ENCODE measurements at regions not wholly inside any gene's neighbourhood (a gene's known extent, or its start where the extent isn't known, plus 50 kb on each side); places are given as distances from the start of the nearest gene placed in this dataset.
"Not testable (repeated sequence)": the region's sequence is repeated elsewhere in the genome, so short reads cannot be mapped to it uniquely, and the experiment has no call there.

GRCh38 chr1:229119876-229120275 is 151.0 kb upstream of the RAB4A start:
- no peak for DNase-seq

- no peak for DNase-seq
These were observed 149.0 kb upstream of the RAB4A start for GRCh38 chr1:229121845-229122436.

GRCh38 chr1:229122606-229123005 is 148.3 kb upstream of the RAB4A start:
- DNase-seq: no peak

- DNase-seq: no peak
These were observed 146.8 kb upstream of the RAB4A start for GRCh38 chr1:229124116-229124515.

- DNase-seq: no peak
These were observed 146.3 kb upstream of the RAB4A start for GRCh38 chr1:229124520-229125124.

- no peak for DNase-seq
These were observed 143.6 kb upstream of the RAB4A start for GRCh38 chr1:229127301-229127700.

GRCh38 chr1:229128066-229128608 is 142.8 kb upstream of the RAB4A start:
- DNase-seq: no peak

GRCh38 chr1:229129301-229130027 is 141.4 kb upstream of the RAB4A start:
- no peak for DNase-seq

GRCh38 chr1:229130028-229130668 is 140.8 kb upstream of the RAB4A start:
- no peak for DNase-seq

GRCh38 chr1:229131243-229132105 is 139.4 kb upstream of the RAB4A start:
- no peak for DNase-seq

- no peak for DNase-seq
These were observed 138.8 kb upstream of the RAB4A start for GRCh38 chr1:229132106-229132443.

- no peak for DNase-seq
These were observed 138.2 kb upstream of the RAB4A start for GRCh38 chr1:229132706-229133105.

GRCh38 chr1:229133151-229133550 is 137.8 kb upstream of the RAB4A start:
- DNase-seq: no peak

GRCh38 chr1:229133811-229134210 is 137.1 kb upstream of the RAB4A start:
- DNase-seq: no peak

GRCh38 chr1:229134381-229135217 is 136.3 kb upstream of the RAB4A start:
- not testable (repeated sequence) for DNase-seq

- no peak for DNase-seq
These were observed 135.1 kb upstream of the RAB4A start for GRCh38 chr1:229135773-229136172.

GRCh38 chr1:229136822-229137221 is 134.1 kb upstream of the RAB4A start:
- DNase-seq: no peak

- no peak for DNase-seq
These were observed 133.6 kb upstream of the RAB4A start for GRCh38 chr1:229137271-229137670.

- DNase-seq: no peak
These were observed 132.9 kb upstream of the RAB4A start for GRCh38 chr1:229138058-229138457.

- DNase-seq: no peak
These were observed 131.4 kb upstream of the RAB4A start for GRCh38 chr1:229139331-229140118.

- no peak for DNase-seq
These were observed 130.9 kb upstream of the RAB4A start for GRCh38 chr1:229140119-229140396.
